Ovary (tissue), 7 donors: ENCODE measurements at regions not wholly inside any gene's neighbourhood (a gene's known extent, or its start where the extent isn't known, plus 50 kb on each side); places are given as distances from the start of the nearest gene placed in this dataset.
"Not testable (repeated sequence)": the region's sequence is repeated elsewhere in the genome, so short reads cannot be mapped to it uniquely, and the experiment has no call there.

Experiments
- DNase-seq, 5 donors: peaks; one replicate each; pipeline ENCODE4 v3.0.0-alpha.2; 2019 to 2020
- H3K27ac ChIP-seq, 2 donors: fragments of 200-600 bp; one replicate each; pipeline versions ENCODE4 v1.5.1 to v1.8.0; 2019 to 2022
- H3K27me3 ChIP-seq: fragments of 200-600 bp; one replicate; pipeline ENCODE4 v1.8.0; 2022
- H3K36me3 ChIP-seq: fragments of 200-600 bp; sonication (generic); one replicate; pipeline ENCODE4 v1.5.1; 2019
- H3K4me1 ChIP-seq: one replicate; pipeline ENCODE4 v1.8.1; 2013; ENCODE audit warnings: mild to moderate bottlenecking, moderate library complexity; ENCODE audit not compliant: insufficient read depth
- H3K4me3 ChIP-seq: fragments of 200-600 bp; sonication (generic); one replicate; pipeline ENCODE4 v1.5.1; 2017
- H3K9me3 ChIP-seq, 2 donors: fragments of 200-600 bp in 1 of 2; sonication (generic) in 1 of 2; one replicate each; pipeline versions ENCODE4 v1.5.1 to v1.8.1; 2013 to 2019; ENCODE audit warnings: mild to moderate bottlenecking in 1 of 2, moderate library complexity in 1 of 2
- EP300 ChIP-seq: sonication (generic); formaldehyde crosslinking; IDR thresholded peaks from one replicate; pipeline ENCODE4 v1.6.1; 2017; ENCODE audit warnings: antibody characterized with exemption
- POLR2A ChIP-seq: fragments of 450-650 bp; IDR thresholded peaks from one replicate; pipeline ENCODE4 v1.6.1; 2017; ENCODE audit warnings: antibody characterized with exemption, mild to moderate bottlenecking, moderate library complexity
- WGBS, 3 donors: extraction: QIAGEN DNeasy Blood & Tissue Kit in 1 of 3; methylation state at CpG; one replicate each; pipeline versions ENCODE4 v1.1.5 to v1.1.7; 2013 to 2017; 5-methylcytosine and 5-hydroxymethylcytosine counted together
- intact Hi-C, 4 donors: fragments of 100-400 bp; cut with DNase I; formaldehyde crosslinking; loops; one replicate each; pipeline versions ENCODE4 v1.11.0 to v1.15.1; 2022 to 2023
- TF ChIP-seq, protein P1 (sequence below), 3 donors: fragments of 450-650 bp in 2 of 3; fragments of 200-600 bp in 1 of 3; IDR thresholded peaks; one replicate each; pipeline versions ENCODE4 v1.5.1 to v1.8.0; 2016 to 2022; ENCODE audit warnings: antibody characterized with exemption in 3 of 3, mild to moderate bottlenecking in 1 of 3
- donor health status: DM: no; HTN: no; CAD: no; lungs with moderate emphysema.
- donor health status: DM: no; HTN: no; CAD: no.
- donor health status: Bipolar disorder and iron deficiency.
- donor health status: DM: no; HTN: no; CAD: no.
- donor health status: DM: yes; HTN: yes; CAD: no.

- Histone ChIP-seq H3K27ac (no peak overlapping the region), H3K4me1 (peaks cover under 1% of the 10 kb centered on the region), H3K27me3 (no peaks in the 10 kb centered on the region), H3K4me3 (no peak overlapping the region), H3K9me3 (no peaks in the 10 kb centered on the region), H3K36me3 (no peaks in the 10 kb centered on the region)
- no peak for DNase-seq
- WGBS, 3 donors, result 41 to 53% (median 42%) methylated on average over 3 of the region's 3 CpGs
- intact Hi-C loops, result no loop called here
- TF ChIP-seq EP300 (no peak), POLR2A (no peak)
- TF ChIP-seq, protein P1, sequence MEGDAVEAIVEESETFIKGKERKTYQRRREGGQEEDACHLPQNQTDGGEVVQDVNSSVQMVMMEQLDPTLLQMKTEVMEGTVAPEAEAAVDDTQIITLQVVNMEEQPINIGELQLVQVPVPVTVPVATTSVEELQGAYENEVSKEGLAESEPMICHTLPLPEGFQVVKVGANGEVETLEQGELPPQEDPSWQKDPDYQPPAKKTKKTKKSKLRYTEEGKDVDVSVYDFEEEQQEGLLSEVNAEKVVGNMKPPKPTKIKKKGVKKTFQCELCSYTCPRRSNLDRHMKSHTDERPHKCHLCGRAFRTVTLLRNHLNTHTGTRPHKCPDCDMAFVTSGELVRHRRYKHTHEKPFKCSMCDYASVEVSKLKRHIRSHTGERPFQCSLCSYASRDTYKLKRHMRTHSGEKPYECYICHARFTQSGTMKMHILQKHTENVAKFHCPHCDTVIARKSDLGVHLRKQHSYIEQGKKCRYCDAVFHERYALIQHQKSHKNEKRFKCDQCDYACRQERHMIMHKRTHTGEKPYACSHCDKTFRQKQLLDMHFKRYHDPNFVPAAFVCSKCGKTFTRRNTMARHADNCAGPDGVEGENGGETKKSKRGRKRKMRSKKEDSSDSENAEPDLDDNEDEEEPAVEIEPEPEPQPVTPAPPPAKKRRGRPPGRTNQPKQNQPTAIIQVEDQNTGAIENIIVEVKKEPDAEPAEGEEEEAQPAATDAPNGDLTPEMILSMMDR (IDR thresholded peaks at IDR 0.05), result no peak
These were observed 223.8 kb upstream of the DDI1 start for GRCh38 chr11:103812680-103813079.

GRCh38 chr11:103820345-103820744 is 216.1 kb upstream of the DDI1 start:
- H3K27ac ChIP-seq, H3K4me1 ChIP-seq, DNase-seq, H3K9me3 ChIP-seq, H3K36me3 ChIP-seq, intact Hi-C loops, H3K4me3 ChIP-seq, H3K27me3 ChIP-seq: not testable (repeated sequence)
- WGBS, 3 donors, result 83 to 86% (median 86%) methylated on average over 8 of the region's 8 CpGs

DNA sequence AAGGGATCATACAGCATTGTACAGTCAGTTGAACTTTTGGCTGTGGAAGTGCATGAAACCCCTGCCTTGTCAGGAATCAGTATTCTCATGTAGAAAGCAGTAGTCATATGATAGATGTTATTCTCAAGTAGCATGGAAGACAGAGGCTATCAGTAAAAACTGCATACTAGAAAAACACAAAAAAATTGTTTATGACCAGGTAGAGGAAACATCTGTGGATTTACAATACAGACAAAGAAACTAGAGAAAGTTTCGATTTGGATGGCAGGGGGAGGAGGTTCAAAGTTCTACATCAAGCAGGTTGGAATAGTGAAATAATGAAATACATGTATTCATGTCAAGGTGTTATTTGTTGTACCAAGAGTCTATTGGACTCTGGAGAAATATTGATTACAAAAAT is 212.3 kb upstream of the DDI1 start:
- Histone ChIP-seq H3K36me3 (no peaks in the 10 kb centered on the region), H3K27ac (no peak overlapping the region), H3K9me3 (no peaks in the 10 kb centered on the region), H3K27me3 (no peaks in the 10 kb centered on the region), H3K4me3 (no peak overlapping the region), H3K4me1 (no peaks in the 10 kb centered on the region)
- DNase-seq, result no peak
- 74 to 92% (median 77%) methylated on average over 1 of the region's 1 CpG for WGBS, 3 donors
- intact Hi-C loops, result no loop called here
- TF ChIP-seq EP300, result no peak
- TF ChIP-seq POLR2A, result no peak
- TF ChIP-seq, protein P1 (IDR thresholded peaks at IDR 0.05), result no peak

GRCh38 chr11:103825469-103825868 is 211.0 kb upstream of the DDI1 start:
- no peak overlapping the region for H3K4me3 ChIP-seq
- intact Hi-C loops, result no loop called here
- H3K9me3 ChIP-seq, result no peaks in the 10 kb centered on the region
- WGBS, 3 donors, result 96 to 98% (median 96%) methylated on average over 2 of the region's 2 CpGs
- TF ChIP-seq POLR2A, result no peak
- TF ChIP-seq, protein P1 (IDR thresholded peaks at IDR 0.05), result no peak
- no peak for TF ChIP-seq EP300
- H3K27me3 ChIP-seq, result no peaks in the 10 kb centered on the region
- DNase-seq, result no peak
- H3K4me1 ChIP-seq, result no peaks in the 10 kb centered on the region
- no peak overlapping the region for H3K27ac ChIP-seq
- H3K36me3 ChIP-seq, result no peaks in the 10 kb centered on the region

DNA sequence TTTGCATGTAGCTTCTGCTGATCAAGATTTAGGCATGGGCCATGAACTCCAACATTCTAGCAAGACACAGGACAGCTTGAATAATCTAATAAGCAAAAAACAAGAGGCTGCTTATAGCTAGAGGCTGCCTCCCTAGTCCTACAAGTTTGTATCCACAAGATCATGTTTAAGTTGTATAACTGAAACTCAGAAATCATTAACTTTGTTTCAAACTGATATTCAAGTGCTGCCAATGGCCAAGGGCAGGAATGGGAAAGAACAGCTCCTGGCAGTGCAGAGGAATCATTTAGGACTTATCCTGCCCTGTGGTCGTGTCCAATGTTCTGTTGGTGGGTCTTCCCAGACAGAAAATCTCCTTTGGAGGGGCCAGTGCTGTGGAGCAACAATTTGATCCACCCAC is 209.6 kb upstream of the DDI1 start:
- Histone ChIP-seq H3K27me3 (no peaks in the 10 kb centered on the region), H3K4me3 (no peak overlapping the region), H3K9me3 (no peaks in the 10 kb centered on the region), H3K4me1 (no peaks in the 10 kb centered on the region), H3K36me3 (no peaks in the 10 kb centered on the region), H3K27ac (no peak overlapping the region)
- WGBS, 3 donors, result 13 to 17% (median 17%) methylated on average over 1 of the region's 1 CpG
- TF ChIP-seq, protein P1 (IDR thresholded peaks at IDR 0.05), result no peak
- TF ChIP-seq EP300 (no peak), POLR2A (no peak)
- DNase-seq, result no peak
- intact Hi-C loops, result no loop called here
